Progenitor cell of endocrine pancreas (in vitro differentiated cells): ENCODE measurements at regions not wholly inside any gene's neighbourhood (a gene's known extent, or its start where the extent isn't known, plus 50 kb on each side); places are given as distances from the start of the nearest gene placed in this dataset.
"Not testable (repeated sequence)": the region's sequence is repeated elsewhere in the genome, so short reads cannot be mapped to it uniquely, and the experiment has no call there.

Experiments
- DNase-seq: peaks from one replicate; pipeline ENCODE4 v3.0.0; 2021; ENCODE audit warnings: low spot score; ENCODE audit not compliant: unreplicated experiment
- H3K27ac Mint-ChIP-seq: 2 replicates; pipeline ENCODE4 v1.8.0; 2021; ENCODE audit warnings: mild to moderate bottlenecking, moderate library complexity, mixed read lengths
- H3K27me3 Mint-ChIP-seq: 2 replicates; pipeline ENCODE4 v1.8.0; 2021; ENCODE audit warnings: mixed read lengths
- H3K36me3 Mint-ChIP-seq: 2 replicates; pipeline ENCODE4 v1.8.0; 2022; ENCODE audit warnings: mixed read lengths; ENCODE audit not compliant: insufficient read depth
- H3K4me1 Mint-ChIP-seq: 2 replicates; pipeline ENCODE4 v1.8.0; 2021; ENCODE audit warnings: low read depth, mixed read lengths
- H3K4me3 Mint-ChIP-seq: 2 replicates; pipeline ENCODE4 v1.8.0; 2021; ENCODE audit warnings: low read depth, mild to moderate bottlenecking, moderate library complexity, mixed read lengths
- H3K9me3 Mint-ChIP-seq: 2 replicates; pipeline ENCODE4 v1.8.0; 2021; ENCODE audit warnings: low read depth, mixed read lengths
- TF ChIP-seq, protein P1 (sequence below): fragments of 200-600 bp; sonication (generic); IDR thresholded peaks from one replicate; pipeline ENCODE4 v1.5.0; 2021; ENCODE audit warnings: antibody characterized with exemption, mild to moderate bottlenecking; ENCODE audit not compliant: unreplicated experiment

GRCh38 chr2:11080253-11081115 lies 74.8 kb upstream of the SLC66A3 start:
- DNase-seq: no peak
- peaks cover 2% of the 10 kb centered on the region for H3K4me1 Mint-ChIP-seq
- H3K27ac Mint-ChIP-seq: no peak overlapping the region
- no peak overlapping the region for H3K4me3 Mint-ChIP-seq
- H3K27me3 Mint-ChIP-seq: peaks cover 5% of the 10 kb centered on the region
- TF ChIP-seq, protein P1, sequence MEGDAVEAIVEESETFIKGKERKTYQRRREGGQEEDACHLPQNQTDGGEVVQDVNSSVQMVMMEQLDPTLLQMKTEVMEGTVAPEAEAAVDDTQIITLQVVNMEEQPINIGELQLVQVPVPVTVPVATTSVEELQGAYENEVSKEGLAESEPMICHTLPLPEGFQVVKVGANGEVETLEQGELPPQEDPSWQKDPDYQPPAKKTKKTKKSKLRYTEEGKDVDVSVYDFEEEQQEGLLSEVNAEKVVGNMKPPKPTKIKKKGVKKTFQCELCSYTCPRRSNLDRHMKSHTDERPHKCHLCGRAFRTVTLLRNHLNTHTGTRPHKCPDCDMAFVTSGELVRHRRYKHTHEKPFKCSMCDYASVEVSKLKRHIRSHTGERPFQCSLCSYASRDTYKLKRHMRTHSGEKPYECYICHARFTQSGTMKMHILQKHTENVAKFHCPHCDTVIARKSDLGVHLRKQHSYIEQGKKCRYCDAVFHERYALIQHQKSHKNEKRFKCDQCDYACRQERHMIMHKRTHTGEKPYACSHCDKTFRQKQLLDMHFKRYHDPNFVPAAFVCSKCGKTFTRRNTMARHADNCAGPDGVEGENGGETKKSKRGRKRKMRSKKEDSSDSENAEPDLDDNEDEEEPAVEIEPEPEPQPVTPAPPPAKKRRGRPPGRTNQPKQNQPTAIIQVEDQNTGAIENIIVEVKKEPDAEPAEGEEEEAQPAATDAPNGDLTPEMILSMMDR: no peak
- no peaks in the 10 kb centered on the region for H3K9me3 Mint-ChIP-seq
- H3K36me3 Mint-ChIP-seq: no peaks in the 10 kb centered on the region

DNA sequence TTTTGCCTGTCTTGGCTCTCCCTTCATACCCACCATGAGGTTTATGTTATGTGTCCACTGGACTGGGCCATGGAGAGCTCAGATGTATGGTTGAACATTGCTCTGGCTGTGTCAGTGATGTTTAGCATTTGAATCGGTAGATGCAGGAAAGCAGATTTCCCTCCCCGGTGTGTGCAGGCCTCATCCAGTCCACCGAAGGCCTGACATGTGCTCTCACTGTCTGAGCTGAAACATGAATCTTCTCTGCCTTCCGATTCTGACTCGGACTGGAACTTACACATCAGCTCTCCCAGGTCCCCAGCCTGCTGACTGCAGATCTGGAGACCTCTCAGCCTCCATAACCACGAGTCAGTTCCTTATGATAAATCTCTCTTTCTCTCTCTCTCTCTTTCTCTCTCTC lies 72.4 kb upstream of the SLC66A3 start:
- Mint-ChIP-seq H3K4me1 (peaks cover 2% of the 10 kb centered on the region), H3K4me3 (no peak overlapping the region), H3K27me3 (peaks cover 5% of the 10 kb centered on the region), H3K27ac (no peak overlapping the region), H3K9me3 (no peaks in the 10 kb centered on the region), H3K36me3 (no peaks in the 10 kb centered on the region)
- DNase-seq: no peak
- TF ChIP-seq, protein P1: no peak

- H3K4me3 Mint-ChIP-seq, H3K4me1 Mint-ChIP-seq, H3K27me3 Mint-ChIP-seq, H3K9me3 Mint-ChIP-seq, H3K36me3 Mint-ChIP-seq, H3K27ac Mint-ChIP-seq, DNase-seq: not testable (repeated sequence)
Measured at GRCh38 chr2:11088821-11089220, 66.4 kb upstream of the SLC66A3 start.

GRCh38 chr2:11090187-11090586 lies 65.1 kb upstream of the SLC66A3 start:
- no peak for DNase-seq
- H3K9me3 Mint-ChIP-seq: no peaks in the 10 kb centered on the region
- no peak overlapping the region for H3K4me3 Mint-ChIP-seq
- TF ChIP-seq, protein P1: no peak
- H3K27me3 Mint-ChIP-seq: peaks cover 8% of the 10 kb centered on the region
- H3K27ac Mint-ChIP-seq: no peak overlapping the region
- no peaks in the 10 kb centered on the region for H3K4me1 Mint-ChIP-seq
- H3K36me3 Mint-ChIP-seq: no peaks in the 10 kb centered on the region

- Mint-ChIP-seq H3K36me3 (no peaks in the 10 kb centered on the region), H3K9me3 (no peaks in the 10 kb centered on the region), H3K27ac (no peak overlapping the region), H3K4me1 (no peaks in the 10 kb centered on the region), H3K27me3 (peaks cover 6% of the 10 kb centered on the region), H3K4me3 (no peak overlapping the region)
- DNase-seq: no peak
- TF ChIP-seq, protein P1: no peak
Measured at GRCh38 chr2:11092701-11093335, 62.4 kb upstream of the SLC66A3 start.
